COLO829 (cell line): ENCODE measurements at regions not wholly inside any gene's neighbourhood (a gene's known extent, or its start where the extent isn't known, plus 50 kb on each side); places are given as distances from the start of the nearest gene placed in this dataset.

Experiments
- DNase-seq: peaks from one replicate; pipeline ENCODE4 v3.0.0; 2012; ENCODE audit warnings: low spot score

GRCh38 chr5:98608052-98608451, 165.4 kb upstream of the RGMB start:
- no peak for DNase-seq

DNA sequence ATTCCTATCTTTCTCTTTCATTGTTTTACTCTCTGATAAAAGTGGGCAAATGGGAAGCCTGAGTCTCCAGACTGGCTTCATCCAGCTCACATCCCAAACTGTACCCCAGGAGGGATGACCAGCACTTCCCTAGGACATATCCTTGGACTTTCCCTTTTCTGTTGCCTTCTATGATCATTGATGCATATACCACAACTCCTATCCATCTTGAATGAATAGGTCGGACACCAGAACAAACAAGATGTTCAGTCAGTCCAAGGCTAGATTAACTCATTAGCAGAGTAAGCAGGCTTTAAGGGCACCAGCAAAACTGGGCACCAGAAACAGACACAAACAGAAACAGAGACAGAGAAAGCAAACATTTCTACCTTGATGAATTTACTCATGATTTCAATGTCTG, 159.1 kb upstream of the RGMB start:
- DNase-seq = no peak

DNA sequence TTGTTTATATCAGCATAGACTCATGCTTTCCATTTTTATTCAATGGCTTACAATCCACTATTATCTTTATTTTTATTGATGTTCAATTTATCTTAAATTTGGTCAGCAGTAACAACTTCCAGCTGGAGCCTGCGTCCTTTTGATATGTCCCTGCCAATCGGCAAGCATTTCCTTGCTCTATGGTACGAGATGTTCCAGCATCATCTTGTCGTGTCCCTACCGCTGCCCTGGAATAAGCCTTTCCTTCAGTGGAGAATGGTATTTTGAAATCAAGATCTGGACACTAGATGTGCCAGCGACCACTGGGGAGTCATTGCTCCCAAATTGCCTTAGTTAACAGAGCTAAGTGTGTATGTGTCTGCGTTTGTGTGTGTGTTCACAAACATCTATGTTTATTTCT, 151.6 kb upstream of the RGMB start:
- DNase-seq = no peak

DNA sequence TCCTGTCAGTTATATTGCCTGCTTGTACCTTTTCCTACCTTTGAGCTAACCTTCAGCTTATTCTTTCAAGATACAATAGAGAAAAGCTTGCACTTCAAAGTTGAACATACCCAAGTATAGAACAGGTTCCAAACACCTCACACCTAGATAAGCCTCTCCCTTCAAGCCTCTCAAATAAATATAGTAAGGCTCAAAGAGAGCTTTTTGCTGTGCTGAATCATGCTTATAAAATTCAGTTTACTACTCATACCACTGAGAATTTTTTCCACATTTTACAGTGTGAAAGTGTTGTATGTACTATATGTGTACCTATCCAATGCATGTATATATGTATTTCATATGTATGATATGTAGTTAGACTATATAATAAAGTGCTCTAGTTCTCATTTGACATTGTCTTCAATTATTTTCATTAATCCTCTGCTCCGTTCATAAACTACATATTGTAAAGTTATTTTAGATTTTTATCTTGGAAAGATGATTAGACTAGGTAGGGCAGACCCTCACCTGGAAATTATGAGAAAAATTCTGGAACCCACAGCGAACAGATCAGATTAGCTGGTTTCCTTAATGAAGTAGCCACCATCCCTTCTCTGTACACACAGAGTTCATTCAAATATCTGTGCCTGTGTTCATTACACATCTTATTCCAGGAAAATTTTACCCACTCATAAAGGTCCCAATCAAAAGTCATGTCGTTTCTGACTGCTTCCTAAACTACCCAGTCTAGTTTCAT, 149.2 kb upstream of the RGMB start:
- no peak for DNase-seq

GRCh38 chr5:98627121-98627520, 146.3 kb upstream of the RGMB start:
- no peak for DNase-seq

GRCh38 chr5:98630621-98631020, 142.8 kb upstream of the RGMB start:
- no peak for DNase-seq

DNA sequence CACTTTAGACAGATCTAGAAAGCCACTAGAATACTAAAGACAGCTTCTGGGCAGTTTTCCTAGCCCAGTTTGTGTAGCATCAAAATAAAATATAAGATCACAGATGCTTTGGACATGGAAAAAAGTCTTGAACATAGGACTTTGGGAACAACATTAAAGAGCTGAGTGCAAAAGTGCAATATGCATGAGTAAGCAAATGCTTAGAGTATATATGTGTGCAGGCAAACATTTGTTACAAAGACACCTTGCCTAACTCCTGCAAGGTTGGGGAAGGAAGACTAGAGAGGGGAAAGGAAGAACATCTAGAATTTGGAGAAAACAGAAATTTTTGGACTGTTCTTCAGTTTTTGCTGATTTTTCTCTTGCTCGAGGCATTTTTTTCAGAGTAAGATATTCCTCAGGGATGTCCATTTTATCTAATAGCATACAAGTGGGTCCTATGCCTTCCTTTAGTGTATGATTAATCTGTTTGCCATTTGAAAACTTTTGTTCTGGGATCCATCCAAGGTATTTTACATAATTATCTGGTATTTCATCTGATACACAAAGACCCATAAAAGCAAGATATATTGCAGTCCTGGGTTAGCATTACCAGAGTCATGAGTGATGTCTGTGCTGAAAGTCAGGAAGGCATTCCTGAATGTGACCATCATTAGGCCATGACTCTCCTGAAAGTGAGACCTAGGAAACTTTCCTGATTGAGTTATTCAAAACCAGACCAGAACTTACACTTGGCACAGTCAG, 142.0 kb upstream of the RGMB start:
- no peak for DNase-seq

DNA sequence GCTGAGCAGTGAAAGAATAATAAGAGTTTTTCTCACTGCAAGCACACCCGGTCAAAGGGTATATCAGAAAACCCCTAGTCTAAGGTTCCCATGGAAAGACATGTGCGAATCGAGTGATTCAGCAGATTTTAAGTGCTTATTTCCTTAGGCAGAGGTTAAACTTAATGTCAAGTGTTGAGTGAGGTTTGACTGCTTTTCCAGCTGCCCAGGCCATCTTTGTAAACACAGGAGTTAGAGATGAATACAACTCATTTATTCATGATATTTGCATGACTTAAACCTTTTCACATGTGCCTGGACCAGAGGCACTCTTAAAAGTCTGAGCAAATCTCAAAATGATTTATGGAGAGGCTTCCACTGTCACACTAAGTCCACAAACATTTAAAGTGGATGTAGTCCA, 137.8 kb upstream of the RGMB start:
- no peak for DNase-seq

DNA sequence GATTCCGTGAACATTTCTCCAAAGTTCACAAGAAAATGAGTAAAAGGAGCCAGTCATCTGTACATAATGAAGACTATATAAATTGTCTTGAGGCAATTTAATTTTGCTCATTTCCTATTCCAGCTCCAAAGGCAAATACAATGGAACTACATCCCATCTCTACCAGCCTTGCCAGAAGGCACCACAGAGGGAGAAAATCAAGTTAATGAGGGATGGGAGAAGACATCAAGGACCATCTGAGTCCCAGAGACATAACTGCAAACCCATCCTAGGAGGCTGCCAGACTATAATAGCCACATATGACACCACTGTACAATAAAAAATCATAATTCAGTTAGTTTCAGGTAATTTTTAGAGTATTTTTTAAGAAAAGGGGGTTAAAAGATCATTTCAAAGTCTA, 136.3 kb upstream of the RGMB start:
- DNase-seq = no peak

DNA sequence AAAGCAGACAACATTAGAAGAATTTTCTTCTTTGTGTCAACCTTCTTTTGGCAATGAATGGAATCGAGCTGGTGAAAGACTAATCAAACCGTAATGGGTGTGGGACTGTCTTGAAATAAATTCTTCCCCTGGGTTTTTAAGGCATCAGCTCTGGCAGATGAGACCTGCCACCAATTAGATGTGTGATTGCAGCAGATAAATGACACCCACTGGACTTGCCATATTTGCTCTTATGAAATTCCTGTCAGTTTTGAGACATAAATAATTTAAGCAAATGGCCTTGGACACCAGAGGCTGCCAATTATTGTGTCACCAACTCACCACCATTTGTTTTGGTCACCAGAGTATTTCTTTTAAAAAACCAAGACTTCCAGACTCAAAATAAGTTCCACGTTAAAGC, 135.9 kb upstream of the RGMB start:
- DNase-seq = no peak

DNA sequence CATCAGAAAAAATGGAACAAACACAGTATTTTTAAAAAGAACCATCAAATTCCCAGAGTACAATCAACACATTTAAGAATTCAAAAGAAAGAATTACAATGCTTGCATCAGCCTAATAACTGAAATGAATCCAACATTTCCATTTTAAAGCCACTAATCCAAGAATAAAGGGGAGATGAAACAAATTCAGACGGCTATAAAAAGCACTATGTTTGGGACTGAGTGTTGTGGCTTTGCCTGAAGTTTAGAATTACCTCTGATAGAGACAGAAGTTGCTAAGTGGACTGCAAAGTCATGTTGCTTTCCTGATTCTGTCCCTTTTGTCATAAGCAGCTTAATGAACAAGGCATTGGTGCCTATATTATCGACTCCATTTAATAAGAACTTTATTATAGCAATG, 135.4 kb upstream of the RGMB start:
- no peak for DNase-seq

DNA sequence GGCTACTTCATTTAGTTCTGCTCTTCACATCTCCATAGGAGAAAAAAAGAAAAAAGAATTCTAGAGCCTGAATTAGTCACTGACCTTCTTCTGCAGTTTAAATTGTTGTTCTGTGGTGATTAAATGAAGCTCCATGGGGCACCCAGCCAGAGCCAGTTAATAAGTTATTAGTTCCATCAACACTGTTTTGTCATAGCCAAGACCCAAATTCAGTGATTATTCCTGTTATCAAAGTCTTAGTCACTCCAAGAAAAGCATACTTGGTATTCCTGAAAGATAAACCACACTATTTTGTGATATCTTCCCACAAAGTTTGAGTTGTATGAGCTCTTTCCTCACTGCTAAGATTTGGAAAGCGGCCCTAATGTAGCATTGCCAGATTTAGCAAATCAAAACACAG, 134.8 kb upstream of the RGMB start:
- no peak for DNase-seq

GRCh38 chr5:98639274-98639673, 134.2 kb upstream of the RGMB start:
- DNase-seq = no peak

DNA sequence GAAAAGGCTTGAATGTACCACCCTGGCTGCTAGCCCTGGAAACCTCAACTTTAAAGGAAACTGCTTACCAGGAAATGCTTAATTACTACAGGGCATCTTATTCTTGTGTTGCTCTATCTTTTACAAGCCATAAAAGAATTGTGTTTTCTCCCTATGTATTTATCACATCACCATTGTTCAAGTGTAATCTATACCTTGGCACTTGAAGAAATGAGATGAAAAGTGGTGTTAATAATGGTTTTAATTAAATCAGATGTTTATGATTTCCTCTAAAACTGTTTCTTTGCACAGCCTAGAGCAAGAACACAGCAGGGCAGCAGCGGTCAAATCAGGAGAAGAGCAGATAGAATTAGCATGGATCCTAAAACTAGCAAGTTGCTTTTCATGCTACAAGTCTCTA, 131.8 kb upstream of the RGMB start:
- DNase-seq = no peak

DNA sequence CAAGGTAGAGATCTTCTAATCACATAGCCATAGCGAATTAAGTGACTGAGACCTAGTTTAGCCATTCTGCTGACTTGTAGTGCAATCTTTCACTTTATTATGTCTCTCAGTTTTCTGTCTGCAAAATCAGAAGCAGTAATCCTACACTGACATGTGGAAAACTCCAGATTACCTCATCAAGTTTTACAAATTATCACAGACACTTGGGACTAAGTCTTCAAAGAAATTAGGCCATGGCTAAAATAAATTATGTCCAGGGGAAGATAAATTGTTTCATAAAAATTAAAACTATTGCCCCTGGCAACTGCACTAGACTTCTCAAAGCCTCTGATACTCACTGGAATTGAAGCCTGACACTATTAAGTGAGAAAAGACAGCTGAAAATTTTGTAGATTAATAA, 129.9 kb upstream of the RGMB start:
- DNase-seq = no peak

- DNase-seq = no peak
Observed at GRCh38 chr5:98651715-98652114, 121.7 kb upstream of the RGMB start.

DNA sequence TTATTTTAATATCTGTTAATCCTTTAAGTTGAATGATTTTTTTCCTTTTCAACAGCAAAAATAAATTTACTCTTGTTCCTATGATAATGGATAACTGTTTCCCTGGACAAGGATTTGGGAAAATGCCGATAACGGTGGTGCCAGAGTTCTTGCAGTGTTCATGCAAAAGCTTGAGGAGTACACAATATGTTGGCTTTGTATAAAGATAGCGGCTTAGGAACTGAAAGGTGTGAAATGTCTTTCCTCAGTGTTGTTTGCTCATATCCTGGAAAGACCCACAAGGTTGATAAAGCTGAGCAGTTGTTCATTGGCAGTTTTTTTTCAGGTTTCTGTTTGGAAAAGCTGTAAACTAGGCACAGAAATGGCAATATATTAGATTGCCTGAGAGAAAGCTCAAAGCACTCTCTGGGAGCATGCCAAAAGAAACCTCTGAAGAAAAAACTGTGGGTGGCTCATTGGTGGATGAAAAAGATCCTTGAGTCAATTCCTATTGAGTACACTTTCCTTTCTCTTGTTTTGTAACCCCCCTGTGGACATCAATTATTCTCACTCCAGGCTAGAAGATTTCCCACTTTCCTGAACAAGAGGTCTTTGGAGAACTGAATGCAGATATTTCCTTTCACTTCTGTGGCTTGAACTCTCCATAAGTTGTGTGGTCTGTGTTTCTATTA, 117.2 kb upstream of the RGMB start:
- DNase-seq = no peak

GRCh38 chr5:98656796-98657195, 116.7 kb upstream of the RGMB start:
- DNase-seq = no peak

DNA sequence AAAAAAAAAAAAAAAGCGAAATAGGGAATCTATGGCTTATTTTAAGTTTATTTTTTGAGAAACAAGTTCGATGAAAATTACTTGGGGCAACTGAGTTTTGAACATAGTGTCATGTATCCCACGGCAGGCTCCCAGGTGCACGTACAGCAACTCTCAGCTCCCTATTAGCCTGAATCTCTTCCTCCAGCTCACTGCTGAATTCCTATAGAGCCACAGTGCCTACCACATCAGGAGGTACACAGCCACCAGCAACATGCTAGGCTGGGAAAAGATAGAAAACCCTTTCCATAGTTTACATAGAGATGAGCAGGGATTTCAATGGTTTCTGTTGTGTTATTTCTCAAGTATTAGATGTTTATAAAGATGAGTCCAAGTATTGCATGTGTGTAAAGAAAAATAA, 115.9 kb upstream of the RGMB start:
- DNase-seq = no peak

DNA sequence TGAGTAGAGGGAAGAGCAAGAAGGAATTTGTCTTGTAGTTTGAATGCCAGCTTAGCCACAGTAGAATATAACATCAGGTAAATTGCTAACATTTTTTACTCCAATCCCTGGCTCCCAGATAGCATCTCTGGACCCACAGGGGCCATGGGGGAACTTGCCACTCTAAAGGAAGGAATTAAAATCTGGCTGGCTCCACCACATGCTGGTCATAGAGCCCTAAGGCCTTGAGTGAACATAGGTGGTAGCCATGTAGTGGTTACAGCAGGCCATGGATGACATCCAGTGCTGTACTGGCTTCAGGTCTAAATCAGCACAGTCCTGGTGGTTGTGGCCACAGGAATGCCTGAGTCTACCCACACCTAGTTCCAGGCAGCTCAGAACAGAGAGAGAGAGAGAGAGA, 109.9 kb upstream of the RGMB start:
- no peak for DNase-seq

DNA sequence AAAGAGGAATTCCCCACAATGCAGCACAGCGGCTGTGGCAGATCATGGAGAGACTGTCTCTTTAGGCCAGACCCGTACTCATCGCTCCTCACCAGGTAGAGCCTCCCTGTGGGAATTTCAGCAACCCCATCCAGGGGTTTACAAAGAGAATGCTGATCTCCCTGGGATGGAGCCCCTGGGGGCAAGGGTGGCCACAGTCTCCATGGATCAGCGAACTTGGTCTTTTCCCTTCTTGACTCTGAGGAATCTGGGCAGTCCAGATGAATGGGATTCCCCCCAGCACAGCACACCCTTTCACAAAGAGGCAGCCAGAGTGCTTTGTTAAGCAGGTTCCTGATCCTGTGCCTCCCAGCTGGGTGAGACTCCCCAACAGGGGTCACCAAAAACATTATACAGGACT, 108.7 kb upstream of the RGMB start:
- DNase-seq = no peak

GRCh38 chr5:98679963-98680362, 93.5 kb upstream of the RGMB start:
- no peak for DNase-seq

DNA sequence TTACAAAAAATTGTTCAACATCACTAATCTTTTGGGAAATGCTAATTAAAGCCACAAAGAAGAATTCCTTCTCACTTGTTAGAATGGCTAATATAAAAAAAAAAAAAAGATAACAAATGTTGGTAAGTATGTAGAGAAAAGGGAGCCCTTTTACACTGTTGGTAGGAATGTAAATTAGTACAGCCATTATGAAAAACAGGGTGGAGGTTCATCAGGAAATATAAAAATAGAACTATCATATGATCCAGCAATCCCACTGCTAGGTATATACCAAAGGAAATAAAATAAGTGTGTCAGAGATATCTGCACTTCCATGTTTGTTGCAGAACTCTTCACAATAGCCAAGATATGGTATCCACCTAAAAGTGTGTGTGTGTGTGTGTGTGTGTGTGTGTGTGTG, 83.5 kb upstream of the RGMB start:
- DNase-seq = no peak
